ENCODE measurements at regions not wholly inside any gene's neighbourhood (a gene's known extent, or its start where the extent isn't known, plus 50 kb on each side); places are given as distances from the start of the nearest gene placed in this dataset.

- BruUV-seq (replicated peaks) = no TSS peak
- RAD21 ChIA-PET (ENCODE audit: low non-redundant PET in 1 of 2, low total read pairs in 2 of 2, uncharacterized antibody in 2 of 2, unreplicated experiment in 2 of 2) = no interaction called here
- POLR2A ChIA-PET = no interaction called here
- H3K27ac ChIP-seq (ENCODE audit: low read depth, low read length) = no peak overlapping the region
- H3K9me2 ChIP-seq (ENCODE audit: insufficient read depth) = no peaks in the 10 kb centered on the region
- H3K4me3 ChIP-seq (replicated peaks in 1 of 2; ENCODE audit: low read depth in 1 of 2, low read length in 2 of 2) = no peak overlapping the region
- no peaks in the 10 kb centered on the region for H4K20me1 ChIP-seq (ENCODE audit: insufficient read depth)
- ATAC-seq (no peak), DNase-seq (ENCODE audit: low read depth, low spot score) (no peak)
- no peak overlapping the region for H3K4me2 ChIP-seq (ENCODE audit: low read length)
- no peak overlapping the region for H3K9ac ChIP-seq (ENCODE audit: low read length)
- TF ChIP-seq ELF1 (IDR thresholded peaks at IDR 0.05; ENCODE audit: borderline replicate concordance, low read depth) = no peak
- TF ChIP-seq JUND (IDR thresholded peaks at IDR 0.05) = no peak
- no peak for TF ChIP-seq REST (IDR thresholded peaks at IDR 0.05; ENCODE audit: low read depth)
- TF ChIP-seq POLR2A (IDR thresholded peaks at IDR 0.05; ENCODE audit: borderline replicate concordance, extremely low read depth, insufficient read depth, insufficient read length) = no peak
- no peak for TF ChIP-seq EZH2 (IDR thresholded peaks at IDR 0.05)
- TF ChIP-seq ATF3 (IDR thresholded peaks at IDR 0.05) = no peak
- no peak for TF ChIP-seq SRF (IDR thresholded peaks at IDR 0.05; ENCODE audit: low read depth)
- no peak for TF ChIP-seq ZFX (IDR thresholded peaks at IDR 0.05)
- no peak for TF ChIP-seq SIN3A (IDR thresholded peaks at IDR 0.05; ENCODE audit: low read depth)
- TF ChIP-seq ZBTB33 (IDR thresholded peaks at IDR 0.05; ENCODE audit: extremely low read depth, insufficient replicate concordance, low read length) = no peak
- no peak for TF ChIP-seq CBX3 (IDR thresholded peaks at IDR 0.05; ENCODE audit: low read depth)
- no peak for TF ChIP-seq FOSL1 (IDR thresholded peaks at IDR 0.05; ENCODE audit: low read depth)
- TF ChIP-seq YY1 (IDR thresholded peaks at IDR 0.05; ENCODE audit: extremely low read depth, insufficient replicate concordance, low read depth, low read length) = no peak
- no peak for TF ChIP-seq ZNF274 (IDR thresholded peaks at IDR 0.05; ENCODE audit: low read depth, low read length)
- no peak for TF ChIP-seq MAX (IDR thresholded peaks at IDR 0.05)
- TF ChIP-seq RAD21 (IDR thresholded peaks at IDR 0.05; ENCODE audit: low read depth) = no peak
- TF ChIP-seq CTCF (IDR thresholded peaks at IDR 0.05 in 2 of 3, conservative IDR thresholded peaks at IDR 0.05 in 1 of 3; ENCODE audit: borderline replicate concordance in 1 of 3, insufficient read depth in 1 of 3, low read depth in 2 of 3, low read length in 2 of 3) = no peak
- no peak for TF ChIP-seq SP1 (IDR thresholded peaks at IDR 0.05; ENCODE audit: low read depth)
- H3K9me3 ChIP-seq (ENCODE audit: control insufficient read depth in 1 of 2, insufficient read depth in 1 of 2, low read depth in 1 of 2, low read length in 2 of 2) = no peaks in the 10 kb centered on the region
- no peaks in the 10 kb centered on the region for H3K27me3 ChIP-seq (ENCODE audit: insufficient read depth, low read length)
- intact Hi-C loops (cut with micrococcal nuclease) = no loop called here
- no peak overlapping the region for H2AFZ ChIP-seq (ENCODE audit: low read depth, low read length, poor library complexity, severe bottlenecking)
- H3K4me1 ChIP-seq (ENCODE audit: control insufficient read depth in 1 of 2, insufficient read depth in 2 of 2, low read length in 2 of 2) = no peaks in the 10 kb centered on the region
- H3K36me3 ChIP-seq (ENCODE audit: control insufficient read depth in 1 of 2, insufficient read depth in 2 of 2, low read length in 2 of 2) = no peaks in the 10 kb centered on the region
- CTCF ChIA-PET = no interaction called here
- H3K79me2 ChIP-seq (ENCODE audit: insufficient read depth, low read length) = no peaks in the 10 kb centered on the region
These were observed 134.0 kb upstream of the LYPLAL1 start for GRCh38 chr1:219039682-219040154.
